HCT116 (cell line): ENCODE measurements at regions not wholly inside any gene's neighbourhood (a gene's known extent, or its start where the extent isn't known, plus 50 kb on each side); places are given as distances from the start of the nearest gene placed in this dataset.
"Not testable (repeated sequence)": the region's sequence is repeated elsewhere in the genome, so short reads cannot be mapped to it uniquely, and the experiment has no call there.

Experiments used
- CTCF ChIP-seq, 3 experiments: fragments of 200-600 bp in 1 of 3; sonication (generic) in 1 of 3; IDR thresholded peaks in 2 of 3; conservative IDR thresholded peaks in 1 of 3; 2 replicates each; pipeline ENCODE4 v1.5.1; 2012 to 2017; ENCODE audit warnings: low read depth in 2 of 3, low read length in 2 of 3, antibody characterized with exemption in 1 of 3, borderline replicate concordance in 1 of 3, control low read depth in 1 of 3, mild to moderate bottlenecking in 1 of 3, mixed read lengths in 1 of 3, mixed run types in 1 of 3, moderate library complexity in 1 of 3; ENCODE audit not compliant: insufficient read depth in 1 of 3
- FOSL1 ChIP-seq: IDR thresholded peaks from 2 replicates; pipeline ENCODE4 v1.6.1; 2012; ENCODE audit warnings: low read depth
- POLR2A ChIP-seq: IDR thresholded peaks from 2 replicates; pipeline ENCODE4 v1.7.0; 2011; ENCODE audit warnings: borderline replicate concordance; ENCODE audit not compliant: insufficient read depth, insufficient read length; ENCODE audit errors: extremely low read depth
- SRF ChIP-seq: IDR thresholded peaks from 2 replicates; pipeline ENCODE4 v1.6.1; 2012; ENCODE audit warnings: low read depth
- YY1 ChIP-seq: IDR thresholded peaks from 2 replicates; pipeline ENCODE4 v1.6.1; 2011; ENCODE audit warnings: low read length, low read depth, moderate library complexity, mild to moderate bottlenecking; ENCODE audit not compliant: insufficient replicate concordance; ENCODE audit errors: extremely low read depth

- TF ChIP-seq POLR2A; FOSL1; CTCF (IDR thresholded peaks at IDR 0.05 in 2 of 3, conservative IDR thresholded peaks at IDR 0.05 in 1 of 3; ENCODE audit: borderline replicate concordance in 1 of 3, insufficient read depth in 1 of 3, low read depth in 2 of 3, low read length in 2 of 3); SRF; YY1: not testable (repeated sequence)
Measured at GRCh38 chr20:30313660-30314059, 943.8 kb upstream of the DEFB115 start.
